Activated naive CD8-positive, alpha-beta T cell treated with anti-CD3 and anti-CD28 coated beads, Interleukin-2, amount 50 U/mL, for 24 hours (primary cell): ENCODE measurements at regions not wholly inside any gene's neighbourhood (a gene's known extent, or its start where the extent isn't known, plus 50 kb on each side); places are given as distances from the start of the nearest gene placed in this dataset.

Source experiments
- ATAC-seq: fragments of 150-1000 bp; cut with Tn5 transposase; one replicate; pipeline ENCODE4 v1.10.0; 2021
- DNase-seq: peaks from one replicate; pipeline ENCODE4 v3.0.0; 2021
- H3K27ac Mint-ChIP-seq: one replicate; pipeline ENCODE4 v1.8.0; 2021; ENCODE audit warnings: mild to moderate bottlenecking, mixed read lengths
- H3K27me3 Mint-ChIP-seq: one replicate; pipeline ENCODE4 v1.8.0; 2021; ENCODE audit warnings: mixed read lengths
- H3K36me3 Mint-ChIP-seq: one replicate; pipeline ENCODE4 v1.8.0; 2021; ENCODE audit warnings: low read depth, mixed read lengths
- H3K4me1 Mint-ChIP-seq: one replicate; pipeline ENCODE4 v1.8.0; 2021; ENCODE audit warnings: mixed read lengths
- H3K4me3 Mint-ChIP-seq: one replicate; pipeline ENCODE4 v1.8.0; 2021; ENCODE audit warnings: mild to moderate bottlenecking, moderate library complexity, mixed read lengths
- H3K9me3 Mint-ChIP-seq: one replicate; pipeline ENCODE4 v1.8.0; 2021; ENCODE audit warnings: mixed read lengths

DNA sequence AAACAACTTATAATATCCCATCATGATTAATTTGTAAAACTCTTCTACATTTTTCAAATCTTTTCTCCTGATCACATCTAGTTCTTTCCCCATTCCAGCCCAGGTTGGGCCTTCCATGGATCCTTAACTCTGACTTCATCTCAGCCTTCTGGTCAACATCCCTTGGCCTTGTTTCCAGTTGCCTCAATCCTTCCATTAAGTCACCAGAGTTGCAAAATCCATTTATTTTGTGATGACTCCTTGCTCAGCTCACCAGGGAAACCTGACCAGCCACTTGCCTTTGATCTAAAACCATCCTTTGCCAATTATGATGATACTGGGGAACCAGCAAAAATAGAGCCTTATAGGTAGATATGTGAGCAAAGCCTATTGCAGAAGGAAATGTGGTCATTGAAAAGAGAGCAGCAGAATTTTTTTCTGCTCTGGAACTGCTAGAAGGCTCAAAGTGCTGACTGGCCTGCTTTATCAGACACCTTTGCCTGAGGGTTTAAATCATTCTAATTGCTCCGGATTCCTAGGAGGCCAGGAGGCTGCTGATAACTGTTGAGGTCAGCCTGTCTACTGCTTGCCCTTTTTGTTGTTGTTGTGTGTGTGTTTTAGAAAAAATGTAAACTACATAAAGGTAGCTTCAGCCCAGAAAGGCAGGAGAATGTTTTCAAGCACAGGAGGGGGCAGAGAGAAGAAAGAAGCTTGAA lies 512.2 kb upstream of the GRIA1 start:
- DNase-seq (no peak), ATAC-seq (no peak)
- Mint-ChIP-seq H3K36me3 (peaks cover 2% of the 10 kb centered on the region), H3K27me3 (no peaks in the 10 kb centered on the region), H3K27ac (no peak overlapping the region), H3K4me3 (no peak overlapping the region), H3K9me3 (peaks cover 21% of the 10 kb centered on the region), H3K4me1 (no peaks in the 10 kb centered on the region)

DNA sequence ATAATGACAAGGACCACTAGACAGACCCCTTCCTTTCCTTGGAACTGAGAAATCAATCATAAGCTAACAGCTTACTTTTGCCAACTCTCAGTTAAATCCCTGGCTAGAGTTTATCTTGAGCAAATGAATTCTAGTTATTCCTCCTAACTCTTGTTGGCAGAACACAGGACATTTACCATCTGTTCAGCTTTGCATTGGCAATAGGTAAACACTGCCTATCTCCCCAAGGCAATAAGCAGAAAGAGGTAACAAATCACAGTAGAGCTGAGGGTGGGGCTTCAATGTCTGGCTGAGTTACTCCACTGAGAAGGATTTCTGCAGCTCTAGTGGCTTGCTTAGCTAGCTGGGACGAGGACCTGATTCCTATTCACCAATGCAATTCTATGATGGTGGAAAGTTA lies 503.3 kb upstream of the GRIA1 start:
- Mint-ChIP-seq H3K4me3 (no peak overlapping the region), H3K4me1 (no peaks in the 10 kb centered on the region), H3K27ac (no peak overlapping the region), H3K27me3 (no peaks in the 10 kb centered on the region), H3K9me3 (peaks cover 6% of the 10 kb centered on the region), H3K36me3 (no peaks in the 10 kb centered on the region)
- ATAC-seq (no peak), DNase-seq (no peak)

DNA sequence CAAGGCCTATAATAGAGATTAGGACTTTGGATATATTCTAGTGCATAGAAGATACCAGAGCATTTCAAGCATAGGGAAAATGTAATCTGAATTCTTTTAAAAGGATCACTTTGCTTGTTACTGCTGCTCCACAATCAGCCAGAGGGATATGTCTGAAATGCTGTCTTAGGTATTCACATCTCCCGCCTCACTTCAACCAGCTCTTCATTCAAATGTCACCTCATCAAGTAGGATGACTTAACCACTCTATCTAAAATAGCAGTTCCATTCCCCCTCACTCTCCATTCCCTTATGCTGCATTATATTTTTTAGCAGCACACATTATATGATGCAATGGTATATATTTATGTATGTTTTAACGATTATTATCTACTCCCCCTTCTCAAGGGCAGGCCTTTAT lies 500.3 kb upstream of the GRIA1 start:
- no peak for DNase-seq
- Mint-ChIP-seq H3K27me3 (no peaks in the 10 kb centered on the region), H3K36me3 (no peaks in the 10 kb centered on the region), H3K4me1 (no peaks in the 10 kb centered on the region), H3K27ac (no peak overlapping the region), H3K4me3 (no peak overlapping the region), H3K9me3 (no peaks in the 10 kb centered on the region)
- ATAC-seq: no peak

DNA sequence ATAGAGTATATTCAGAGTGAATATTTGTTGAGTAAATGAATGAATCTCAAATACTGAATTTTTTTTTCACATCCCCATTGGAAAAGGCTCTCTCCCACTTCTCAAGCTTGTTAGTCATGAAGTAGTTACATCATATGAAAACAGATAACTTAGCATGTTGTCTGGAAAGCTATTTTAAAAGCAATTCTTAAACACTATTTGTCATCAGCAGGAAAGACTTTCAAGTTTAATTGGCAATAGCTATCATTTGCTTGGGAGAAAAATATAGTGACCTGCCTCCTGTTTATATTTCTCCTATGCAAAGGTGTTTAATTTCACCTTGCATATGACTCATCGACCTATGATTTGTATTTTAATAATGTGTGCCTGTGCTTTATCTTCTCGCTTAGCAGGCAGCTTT lies 499.8 kb upstream of the GRIA1 start:
- no peak overlapping the region for H3K27ac Mint-ChIP-seq
- H3K9me3 Mint-ChIP-seq: no peaks in the 10 kb centered on the region
- ATAC-seq: no peak
- H3K27me3 Mint-ChIP-seq: no peaks in the 10 kb centered on the region
- no peaks in the 10 kb centered on the region for H3K4me1 Mint-ChIP-seq
- DNase-seq: no peak
- H3K4me3 Mint-ChIP-seq: no peak overlapping the region
- no peaks in the 10 kb centered on the region for H3K36me3 Mint-ChIP-seq

DNA sequence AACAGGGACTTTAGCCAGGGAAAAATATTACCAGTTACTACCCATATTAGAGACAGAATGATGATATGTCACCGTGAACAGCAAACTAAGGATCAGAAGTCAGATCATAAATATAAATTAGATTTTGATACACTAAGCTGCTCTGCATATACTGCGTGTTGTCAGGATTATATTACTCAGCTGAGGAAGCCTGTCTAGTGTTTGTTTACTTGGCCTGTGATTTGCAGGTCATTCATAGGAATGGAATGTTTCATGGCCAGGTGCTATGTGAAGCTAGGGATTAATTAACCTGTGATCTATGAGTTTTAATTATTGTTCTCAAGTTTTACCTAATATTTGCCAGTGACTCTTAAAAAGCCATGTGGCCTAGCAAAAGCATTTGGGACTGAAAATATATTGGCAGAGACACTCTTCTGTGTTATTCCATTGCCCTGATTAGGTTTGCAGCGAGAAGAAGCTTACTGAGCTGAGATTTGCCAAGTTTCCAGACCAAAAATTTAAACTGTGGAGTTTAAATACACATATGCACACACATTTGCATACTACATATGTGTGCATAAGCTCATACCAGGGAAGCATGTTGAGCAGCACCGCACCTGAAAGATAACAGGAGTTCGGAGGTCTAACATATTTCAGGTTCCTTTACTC lies 496.3 kb upstream of the GRIA1 start:
- no peak overlapping the region for H3K27ac Mint-ChIP-seq
- no peaks in the 10 kb centered on the region for H3K9me3 Mint-ChIP-seq
- no peaks in the 10 kb centered on the region for H3K36me3 Mint-ChIP-seq
- no peaks in the 10 kb centered on the region for H3K4me1 Mint-ChIP-seq
- H3K27me3 Mint-ChIP-seq: no peaks in the 10 kb centered on the region
- H3K4me3 Mint-ChIP-seq: no peak overlapping the region
- no peak for ATAC-seq
- DNase-seq: no peak

DNA sequence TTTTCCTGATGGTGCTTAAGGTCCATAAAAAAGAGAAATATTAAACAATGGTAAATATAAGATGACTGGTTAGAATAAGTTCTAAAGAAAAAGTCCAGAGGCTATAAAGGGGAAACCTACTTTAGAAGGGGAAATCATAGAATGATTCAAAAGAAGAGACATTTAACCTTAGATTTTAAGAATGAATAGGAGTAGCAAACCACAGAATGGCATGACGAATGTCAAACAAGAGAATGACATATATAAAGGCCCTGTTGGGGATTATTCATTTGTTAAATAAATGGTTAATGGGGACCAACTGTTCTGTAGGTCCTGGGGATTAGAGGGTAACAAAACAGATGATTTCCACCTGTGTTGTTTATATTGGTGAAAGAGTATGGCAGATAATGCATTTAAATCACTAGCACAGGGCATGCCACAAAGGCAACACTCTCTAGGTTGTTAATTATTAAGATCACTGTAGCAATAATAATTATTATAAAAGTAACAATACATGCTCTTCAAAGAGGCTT lies 495.2 kb upstream of the GRIA1 start:
- H3K9me3 Mint-ChIP-seq: no peaks in the 10 kb centered on the region
- H3K4me1 Mint-ChIP-seq: no peaks in the 10 kb centered on the region
- no peaks in the 10 kb centered on the region for H3K27me3 Mint-ChIP-seq
- no peak for ATAC-seq
- H3K36me3 Mint-ChIP-seq: no peaks in the 10 kb centered on the region
- DNase-seq: no peak
- H3K4me3 Mint-ChIP-seq: no peak overlapping the region
- H3K27ac Mint-ChIP-seq: no peak overlapping the region

DNA sequence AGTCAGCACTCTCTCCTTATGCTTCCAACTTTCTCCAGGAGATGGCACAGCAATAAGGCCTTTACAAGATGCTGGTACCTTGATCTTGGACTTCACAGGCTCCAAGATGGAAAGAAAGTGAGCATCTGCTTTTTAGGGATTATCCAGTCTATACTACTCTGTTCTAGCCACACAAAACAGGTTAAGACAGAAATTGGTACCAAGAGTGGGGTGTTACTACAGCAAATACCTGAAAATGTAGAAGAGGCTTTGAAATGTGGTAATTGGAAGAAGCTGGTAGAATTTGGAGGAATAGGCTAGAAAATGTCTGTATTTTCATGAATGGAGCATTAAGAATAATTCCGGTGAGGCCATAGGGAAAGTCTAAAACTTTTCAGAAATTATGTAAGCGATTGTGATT lies 484.8 kb upstream of the GRIA1 start:
- Mint-ChIP-seq H3K27me3 (no peaks in the 10 kb centered on the region), H3K9me3 (peaks cover 45% of the 10 kb centered on the region), H3K27ac (no peak overlapping the region), H3K36me3 (no peaks in the 10 kb centered on the region), H3K4me1 (no peaks in the 10 kb centered on the region), H3K4me3 (no peak overlapping the region)
- ATAC-seq: no peak
- no peak for DNase-seq

DNA sequence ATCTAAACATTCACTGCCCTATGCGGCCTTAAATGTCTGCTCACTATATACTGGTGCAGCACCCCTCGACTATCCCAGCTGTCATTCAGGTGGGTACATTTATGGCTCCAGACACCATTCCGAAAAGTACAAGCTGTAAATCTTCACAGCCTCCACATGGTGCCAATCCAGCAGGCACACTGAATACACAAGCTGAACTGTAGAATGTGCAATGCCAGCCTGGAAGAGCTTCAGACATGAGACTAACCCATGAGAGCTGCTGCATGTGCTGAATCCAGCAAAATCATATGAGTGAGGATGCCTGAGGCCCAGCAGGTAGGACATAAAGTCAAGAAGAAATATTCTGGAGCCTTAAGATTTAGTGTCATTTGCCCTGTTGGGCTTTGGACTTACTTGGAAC lies 483.8 kb upstream of the GRIA1 start:
- ATAC-seq (no peak), DNase-seq (no peak)
- Mint-ChIP-seq H3K4me3 (no peak overlapping the region), H3K36me3 (no peaks in the 10 kb centered on the region), H3K4me1 (no peaks in the 10 kb centered on the region), H3K9me3 (peaks cover 40% of the 10 kb centered on the region), H3K27ac (no peak overlapping the region), H3K27me3 (no peaks in the 10 kb centered on the region)

DNA sequence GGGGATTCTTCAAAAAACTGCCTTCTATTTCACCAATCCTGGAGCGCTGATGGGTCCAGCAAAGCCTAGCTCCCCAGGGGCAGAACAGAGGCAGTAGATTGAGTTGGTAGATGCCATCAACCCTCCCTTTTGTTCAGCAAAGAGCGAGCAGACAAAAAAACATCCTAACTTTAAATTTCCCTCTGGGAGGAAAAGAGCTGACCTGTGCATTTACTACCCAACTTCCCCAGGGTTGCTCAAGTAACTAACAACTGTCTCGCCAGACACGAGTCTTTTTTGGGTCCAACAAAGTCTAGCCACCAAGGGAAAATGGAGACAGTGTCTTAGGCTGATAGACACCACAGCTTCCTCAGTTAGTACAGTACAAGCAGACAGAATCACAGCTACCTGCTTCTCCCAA lies 476.3 kb upstream of the GRIA1 start:
- H3K4me1 Mint-ChIP-seq: no peaks in the 10 kb centered on the region
- peaks cover 18% of the 10 kb centered on the region for H3K9me3 Mint-ChIP-seq
- DNase-seq (no peak), ATAC-seq (no peak)
- no peaks in the 10 kb centered on the region for H3K36me3 Mint-ChIP-seq
- no peaks in the 10 kb centered on the region for H3K27me3 Mint-ChIP-seq
- no peak overlapping the region for H3K27ac Mint-ChIP-seq
- H3K4me3 Mint-ChIP-seq: no peak overlapping the region

DNA sequence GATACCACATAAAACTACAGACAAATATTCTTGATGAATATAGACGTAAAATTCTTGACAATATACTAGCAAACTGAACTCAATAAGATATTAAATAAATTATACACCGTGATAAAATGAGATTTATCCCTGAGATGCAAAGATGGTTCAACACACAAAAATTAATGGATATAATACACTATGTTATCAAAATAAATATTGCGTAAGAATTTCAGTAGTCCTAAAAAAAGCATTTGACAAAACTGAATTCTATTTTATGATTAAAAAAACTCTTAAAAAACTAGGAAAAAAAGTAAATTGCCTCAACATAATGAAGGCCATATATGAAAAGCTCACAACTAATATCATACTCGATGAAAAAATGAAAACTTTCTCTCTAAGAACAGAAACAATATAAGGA lies 472.3 kb upstream of the GRIA1 start:
- no peaks in the 10 kb centered on the region for H3K4me1 Mint-ChIP-seq
- no peak for ATAC-seq
- no peak overlapping the region for H3K27ac Mint-ChIP-seq
- no peaks in the 10 kb centered on the region for H3K36me3 Mint-ChIP-seq
- H3K27me3 Mint-ChIP-seq: no peaks in the 10 kb centered on the region
- no peak overlapping the region for H3K4me3 Mint-ChIP-seq
- no peak for DNase-seq
- H3K9me3 Mint-ChIP-seq: peaks cover 35% of the 10 kb centered on the region

DNA sequence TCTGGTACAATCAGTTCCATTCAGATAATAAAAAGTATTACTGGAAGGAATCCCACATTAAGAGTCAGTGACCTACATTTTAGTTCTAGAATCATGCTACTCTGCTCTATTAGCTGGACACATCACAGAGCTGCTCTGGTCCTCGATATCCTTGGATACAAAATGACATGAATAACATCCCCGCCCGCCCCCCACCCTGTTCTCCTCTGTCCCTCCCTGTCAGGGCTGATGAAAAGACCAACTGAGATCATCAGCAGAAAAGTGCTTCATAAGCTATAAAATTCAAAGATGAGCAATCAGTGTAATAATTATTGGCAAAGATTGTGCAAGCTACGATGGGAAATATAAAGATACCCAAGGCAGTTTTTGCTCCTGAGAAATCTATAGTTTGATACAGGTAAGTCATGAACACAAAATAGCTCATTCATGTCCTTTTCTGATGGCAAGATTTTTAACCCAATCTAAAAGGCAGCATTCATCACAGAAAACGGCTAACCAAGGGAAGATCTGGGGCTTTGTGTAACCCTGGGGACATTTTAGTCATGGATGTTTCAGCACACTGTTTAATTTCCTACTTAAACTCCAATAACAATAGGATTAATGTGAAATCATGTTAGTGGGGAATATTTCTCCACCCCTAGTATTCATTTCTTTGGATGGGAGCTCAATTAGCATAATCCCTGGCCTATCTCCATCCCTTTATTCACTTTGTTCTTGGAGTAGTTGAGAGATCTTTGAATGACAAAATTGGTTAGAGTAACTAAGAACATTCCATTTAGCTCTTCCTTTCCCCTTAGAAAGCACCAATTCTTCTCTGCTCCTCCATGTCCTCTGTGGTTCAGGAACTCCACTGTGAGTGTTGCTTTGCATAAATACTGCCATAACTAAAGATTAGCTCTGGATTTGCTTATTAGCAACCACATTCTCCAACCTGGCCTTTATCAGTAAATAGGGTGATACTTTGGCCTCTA lies 459.4 kb upstream of the GRIA1 start:
- H3K9me3 Mint-ChIP-seq: no peaks in the 10 kb centered on the region
- H3K27me3 Mint-ChIP-seq: no peaks in the 10 kb centered on the region
- no peak overlapping the region for H3K4me3 Mint-ChIP-seq
- H3K27ac Mint-ChIP-seq: no peak overlapping the region
- no peaks in the 10 kb centered on the region for H3K4me1 Mint-ChIP-seq
- DNase-seq (no peak), ATAC-seq (no peak)
- H3K36me3 Mint-ChIP-seq: no peaks in the 10 kb centered on the region

DNA sequence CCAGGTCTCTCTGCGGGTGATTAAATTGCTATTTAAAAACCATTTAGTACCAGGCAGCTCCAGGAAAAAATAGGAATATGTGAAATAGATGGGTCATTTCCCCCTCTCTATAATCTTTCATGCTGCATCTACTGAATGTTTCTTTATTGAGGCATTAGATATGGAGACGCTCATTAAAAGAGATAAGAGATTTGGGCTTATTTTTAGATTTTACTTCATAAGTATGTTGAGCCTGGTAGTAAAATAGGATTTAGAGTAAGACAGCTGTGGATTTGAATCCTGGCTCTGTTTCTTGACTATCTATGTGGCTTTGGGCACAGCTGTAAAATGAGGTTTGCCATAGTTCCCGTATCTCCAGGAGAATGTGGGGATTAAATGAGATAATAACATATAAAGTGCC lies 451.0 kb upstream of the GRIA1 start:
- Mint-ChIP-seq H3K4me3 (no peak overlapping the region), H3K4me1 (no peaks in the 10 kb centered on the region), H3K9me3 (peaks cover 11% of the 10 kb centered on the region), H3K36me3 (no peaks in the 10 kb centered on the region), H3K27me3 (no peaks in the 10 kb centered on the region), H3K27ac (no peak overlapping the region)
- ATAC-seq: no peak
- no peak for DNase-seq

DNA sequence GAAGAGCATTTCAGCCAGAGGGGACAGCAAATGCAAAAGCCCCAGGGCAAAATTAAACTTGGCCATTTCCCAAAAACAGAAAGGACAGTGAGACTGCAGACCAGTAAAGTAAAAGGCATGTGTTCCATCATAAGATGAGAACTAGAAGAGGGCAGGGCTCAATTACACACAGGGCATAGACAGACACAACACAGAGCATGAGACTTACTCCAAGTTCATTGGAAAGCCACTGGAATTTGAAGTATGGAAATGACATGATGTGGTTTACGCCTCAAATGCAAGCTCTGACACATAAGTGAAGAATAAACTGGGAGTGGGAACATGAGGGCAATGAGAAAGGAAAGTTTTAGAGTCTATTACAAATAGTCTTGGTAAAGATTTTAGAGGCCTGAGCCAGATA lies 446.6 kb upstream of the GRIA1 start:
- H3K4me1 Mint-ChIP-seq: no peaks in the 10 kb centered on the region
- no peak overlapping the region for H3K27ac Mint-ChIP-seq
- DNase-seq (no peak), ATAC-seq (no peak)
- no peaks in the 10 kb centered on the region for H3K36me3 Mint-ChIP-seq
- peaks cover 6% of the 10 kb centered on the region for H3K9me3 Mint-ChIP-seq
- no peak overlapping the region for H3K4me3 Mint-ChIP-seq
- no peaks in the 10 kb centered on the region for H3K27me3 Mint-ChIP-seq

DNA sequence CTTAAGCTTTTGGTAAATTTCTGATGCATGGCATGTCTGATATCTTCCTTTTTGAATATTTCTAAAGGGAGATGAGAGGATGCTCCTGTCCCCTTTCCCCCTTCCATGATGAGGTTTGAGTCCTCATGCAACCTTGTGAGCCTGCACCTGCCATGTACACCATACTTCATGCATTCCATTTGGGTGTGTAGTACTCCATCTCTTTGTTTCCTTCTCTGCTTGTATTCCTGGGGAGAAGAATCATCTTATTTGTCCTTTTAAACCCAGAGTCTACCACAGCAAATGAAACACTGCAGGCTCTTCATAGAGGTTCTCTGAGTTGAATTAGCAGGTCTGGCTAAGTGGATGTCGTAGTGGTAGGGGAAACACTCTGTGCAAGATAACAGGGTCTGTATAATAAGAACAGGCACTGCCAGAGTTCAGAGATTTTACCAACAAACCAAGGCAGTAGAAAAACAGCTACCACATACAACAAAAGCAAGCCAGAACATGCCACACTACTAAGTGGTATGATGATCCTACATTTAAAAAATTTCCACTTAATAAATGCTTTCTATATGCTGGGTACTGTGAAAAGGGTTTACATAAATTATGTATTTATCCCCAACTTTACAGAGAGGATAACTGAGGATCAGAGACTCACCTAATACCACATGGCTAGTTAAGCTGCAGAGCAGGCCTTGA lies 439.8 kb upstream of the GRIA1 start:
- Mint-ChIP-seq H3K4me3 (no peak overlapping the region), H3K4me1 (no peaks in the 10 kb centered on the region), H3K27ac (no peak overlapping the region), H3K27me3 (no peaks in the 10 kb centered on the region), H3K36me3 (no peaks in the 10 kb centered on the region), H3K9me3 (peaks cover 3% of the 10 kb centered on the region)
- no peak for DNase-seq
- ATAC-seq: no peak
